GM18861 (cell line): ENCODE measurements at regions not wholly inside any gene's neighbourhood (a gene's known extent, or its start where the extent isn't known, plus 50 kb on each side); places are given as distances from the start of the nearest gene placed in this dataset.

Experiments used
- ATAC-seq: cut with Tn5 transposase; IDR thresholded peaks from one replicate; pipeline ENCODE4 v1.9.1; 2021; ENCODE audit not compliant: unreplicated experiment

DNA sequence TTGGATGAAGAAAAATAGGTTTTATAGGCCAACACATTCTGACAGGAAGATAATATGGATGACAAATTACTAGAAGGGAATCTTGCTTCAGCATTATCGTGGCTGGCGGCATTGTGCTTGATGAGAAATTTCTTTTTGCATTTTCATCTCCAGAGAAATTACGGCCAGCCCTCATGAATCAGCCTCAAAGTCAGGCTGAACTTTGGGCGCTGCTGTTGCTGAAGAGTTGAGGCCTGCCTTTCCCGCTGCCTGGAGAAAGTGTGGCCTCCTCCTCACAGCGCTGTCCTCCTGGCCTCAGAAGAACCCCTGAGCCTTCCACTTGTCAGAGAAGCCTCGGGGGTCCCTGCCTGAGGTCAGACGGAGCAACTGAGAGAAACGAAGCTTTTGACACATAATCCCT is 272.4 kb upstream of the KCNIP4 start:
- no peak for ATAC-seq

DNA sequence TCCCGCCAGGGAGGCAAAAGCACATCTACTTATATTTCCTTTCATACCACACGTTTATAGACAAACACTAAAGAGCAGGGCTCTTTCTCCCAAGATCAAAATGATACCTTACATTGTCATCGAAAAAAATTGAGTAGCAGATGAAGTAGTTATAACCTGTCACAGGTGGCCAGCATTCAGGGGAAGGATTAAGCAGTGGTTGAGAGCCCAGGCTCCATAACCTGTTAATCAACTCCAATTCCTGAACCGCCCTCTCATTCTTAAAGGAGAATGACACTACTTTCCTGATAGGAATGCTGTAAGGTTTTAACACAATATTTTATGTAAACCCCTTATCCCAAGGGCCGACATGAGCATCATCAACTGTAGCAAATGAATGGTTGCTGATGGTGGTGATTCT is 268.9 kb upstream of the KCNIP4 start:
- no peak for ATAC-seq

DNA sequence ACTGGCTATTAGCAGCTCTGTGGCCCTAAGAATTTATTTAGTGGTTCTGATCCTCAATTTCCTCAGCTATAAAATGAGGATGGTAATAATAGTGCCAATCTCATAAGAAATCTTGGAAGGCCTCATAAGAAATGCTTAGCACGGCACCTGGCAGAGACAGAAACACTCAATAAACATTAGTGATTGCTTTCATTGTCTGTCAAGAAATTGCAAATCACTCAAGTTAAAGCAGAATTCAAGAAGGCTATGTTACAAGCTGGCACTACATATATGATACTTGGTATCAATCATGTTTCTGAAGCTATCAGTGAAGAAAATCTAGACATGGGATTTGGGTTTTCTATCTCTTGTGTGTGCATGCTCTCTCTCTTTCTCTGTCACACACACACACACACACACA is 267.7 kb upstream of the KCNIP4 start:
- no peak for ATAC-seq

DNA sequence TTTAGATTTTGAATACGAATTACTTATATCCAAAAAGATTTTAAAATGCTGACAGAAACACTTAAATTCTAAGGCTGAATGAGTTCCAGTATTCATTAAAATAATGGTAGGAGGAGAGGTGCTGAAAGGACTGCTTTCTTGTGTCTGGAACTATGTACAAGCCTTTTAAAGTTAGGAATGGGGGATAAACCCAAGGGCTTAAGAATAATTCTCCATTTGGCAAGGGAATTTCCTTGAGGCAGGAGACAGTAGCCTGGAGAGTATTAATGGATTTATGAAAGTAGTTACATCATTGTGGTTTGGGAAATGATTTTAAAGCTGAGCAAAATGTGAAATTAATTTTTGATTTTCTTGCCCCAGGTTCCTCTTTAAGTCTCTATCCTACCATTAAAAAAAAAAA is 266.5 kb upstream of the KCNIP4 start:
- ATAC-seq: no peak

DNA sequence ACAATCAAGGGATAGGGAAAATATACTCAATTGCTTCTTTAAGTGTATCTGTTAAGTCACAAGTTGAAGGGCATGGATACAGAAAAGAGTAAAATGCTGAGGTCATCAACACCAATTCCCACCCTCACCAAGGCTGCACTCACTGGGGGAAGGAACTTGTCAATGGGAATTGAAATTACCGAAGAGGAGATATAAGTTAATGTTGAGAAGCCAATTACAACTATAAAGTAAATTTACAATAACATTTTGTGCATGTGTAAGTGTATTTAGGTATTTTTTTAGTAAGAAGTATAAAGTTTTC is 255.1 kb upstream of the KCNIP4 start:
- no peak for ATAC-seq

DNA sequence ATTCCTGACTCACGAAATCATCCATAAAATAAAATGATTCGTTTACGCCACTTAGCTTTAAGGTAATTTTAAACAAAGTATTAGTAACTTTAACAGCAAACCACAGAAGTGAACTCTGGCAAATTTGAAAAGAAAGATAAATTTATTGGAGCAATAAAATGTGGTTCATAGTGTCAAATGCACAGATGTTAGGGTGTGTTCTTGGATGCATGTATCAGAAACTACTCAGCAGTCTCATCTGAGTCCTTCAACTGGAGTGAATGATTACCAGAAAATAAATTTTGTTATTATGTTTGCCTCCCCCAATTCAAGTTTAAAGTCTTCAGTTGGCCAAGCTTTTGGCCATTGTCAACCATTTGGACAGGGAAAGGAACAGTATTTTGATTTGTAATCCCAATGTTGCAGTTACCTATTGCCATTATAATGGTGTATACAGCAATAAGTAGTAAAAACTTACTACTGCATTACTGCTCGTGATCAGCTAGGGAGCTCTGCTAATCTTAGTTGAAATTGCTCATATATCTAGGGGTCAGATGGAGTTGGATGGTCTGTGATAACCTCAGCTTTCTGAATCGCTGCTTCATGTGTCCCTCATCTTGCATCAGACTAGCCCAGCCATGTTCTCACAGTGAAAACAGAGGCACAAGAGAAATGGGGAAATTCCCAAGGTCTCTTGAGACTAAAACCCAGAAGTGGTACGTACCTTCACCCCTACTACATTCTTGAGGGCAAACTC is 254.6 kb upstream of the KCNIP4 start:
- ATAC-seq: no peak

DNA sequence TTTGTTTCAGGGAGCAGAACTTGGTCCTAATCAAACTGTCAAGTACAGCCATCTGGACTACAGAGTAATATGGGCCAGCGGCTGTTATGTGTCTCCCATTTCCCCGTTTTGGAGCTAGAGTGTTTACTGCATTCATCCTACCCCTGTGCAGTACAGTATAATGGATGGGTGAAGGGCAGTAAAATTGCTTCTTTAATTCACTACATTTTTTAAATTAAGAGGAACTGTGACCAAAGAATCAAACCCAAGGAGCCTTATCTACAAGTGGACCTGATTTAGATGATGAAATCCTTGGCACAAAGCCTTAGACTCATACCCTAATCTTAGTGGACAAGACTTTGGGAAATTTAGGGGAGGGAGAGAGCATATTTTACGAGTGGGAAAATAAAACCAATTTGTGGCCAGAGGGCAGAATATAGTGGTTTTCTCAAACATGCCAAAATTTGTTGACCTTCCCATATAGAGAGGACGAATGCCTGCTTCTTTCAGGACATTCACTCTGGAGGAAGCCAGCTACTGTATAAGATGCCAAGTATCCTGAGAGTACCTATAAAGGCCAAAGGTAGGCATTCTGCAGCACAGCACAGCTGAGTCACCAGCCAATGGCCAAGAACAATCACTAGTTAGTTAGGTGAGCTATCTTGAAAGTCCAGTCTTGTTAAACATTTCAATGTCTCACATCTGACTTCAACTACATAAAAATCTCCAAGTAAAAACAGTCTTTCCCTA is 253.8 kb upstream of the KCNIP4 start:
- no peak for ATAC-seq

DNA sequence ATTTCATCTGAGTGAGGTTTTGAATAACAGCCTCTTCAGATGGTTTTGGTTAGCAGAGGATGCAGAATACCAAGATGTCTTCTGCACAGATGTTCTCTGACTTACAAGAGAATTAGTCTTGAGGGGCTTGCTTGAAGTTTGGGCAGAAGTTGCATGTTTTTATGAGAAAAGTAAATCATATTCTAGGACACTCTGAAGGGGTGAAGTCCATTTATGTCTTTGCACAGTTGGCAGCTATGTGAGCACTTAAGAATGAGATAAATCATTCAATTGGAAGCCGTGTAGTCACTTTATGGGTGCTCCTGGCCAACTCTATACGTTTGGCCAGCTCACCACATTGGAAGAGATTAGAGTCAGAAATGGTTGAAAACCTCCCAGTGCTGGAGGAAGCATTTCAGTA is 252.7 kb upstream of the KCNIP4 start:
- ATAC-seq: no peak

DNA sequence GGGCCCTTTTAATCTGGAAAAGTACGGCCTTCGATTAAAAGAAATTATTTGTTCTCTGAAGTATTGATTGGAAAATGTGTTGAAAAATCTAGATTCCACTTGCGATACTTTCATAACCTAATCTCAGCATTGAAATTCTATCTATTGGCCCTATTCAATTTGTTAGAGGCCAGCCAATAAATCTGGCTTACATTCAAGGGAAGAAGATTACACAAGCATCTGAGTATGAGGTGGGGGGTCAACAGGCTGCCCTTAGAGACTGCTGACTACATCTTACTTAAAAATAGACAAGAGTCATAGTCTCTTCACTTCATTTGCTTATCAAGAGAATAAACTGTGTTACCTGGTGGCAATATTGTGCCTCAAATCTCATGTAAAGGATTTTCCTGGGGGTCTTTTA is 248.0 kb upstream of the KCNIP4 start:
- no peak for ATAC-seq

DNA sequence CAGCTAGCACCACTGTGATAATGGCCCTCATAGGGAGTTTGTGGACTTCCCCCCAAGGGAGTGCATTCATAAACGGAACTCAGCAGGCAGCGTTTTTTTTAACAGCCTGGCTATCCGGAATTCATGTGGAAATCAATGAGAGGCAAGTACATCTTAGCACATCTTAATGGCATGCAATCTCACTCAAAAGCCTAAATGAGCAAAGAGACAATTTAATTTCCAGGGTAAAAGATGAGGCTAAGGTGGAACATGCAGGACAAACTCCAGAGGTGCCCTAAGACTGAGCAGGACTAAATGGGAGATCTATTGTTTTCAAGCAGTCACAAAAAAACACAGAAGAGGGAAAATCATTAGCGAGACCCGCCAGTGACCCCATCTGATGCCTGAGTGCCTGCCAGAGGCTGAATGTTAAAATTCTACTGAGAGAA is 243.5 kb upstream of the KCNIP4 start:
- no peak for ATAC-seq

DNA sequence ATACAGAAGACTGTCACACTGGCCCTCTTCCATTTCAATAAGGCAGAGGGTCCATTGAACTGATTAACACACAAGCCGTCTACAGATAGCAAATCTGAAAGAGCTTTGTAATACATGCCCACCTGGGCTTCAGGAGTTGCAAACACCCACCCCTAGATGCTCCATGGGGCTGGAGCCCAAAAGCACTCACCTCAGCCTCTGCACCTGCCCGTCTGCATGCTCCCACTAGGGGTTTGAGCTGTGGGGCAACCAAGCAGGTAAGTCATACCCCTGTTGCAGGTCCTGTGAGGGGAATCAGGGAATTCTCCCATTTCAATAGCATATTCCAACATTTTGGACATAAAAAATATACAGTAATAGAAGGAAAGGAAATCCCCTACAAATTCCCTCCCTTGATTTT is 243.0 kb upstream of the KCNIP4 start:
- ATAC-seq: no peak

DNA sequence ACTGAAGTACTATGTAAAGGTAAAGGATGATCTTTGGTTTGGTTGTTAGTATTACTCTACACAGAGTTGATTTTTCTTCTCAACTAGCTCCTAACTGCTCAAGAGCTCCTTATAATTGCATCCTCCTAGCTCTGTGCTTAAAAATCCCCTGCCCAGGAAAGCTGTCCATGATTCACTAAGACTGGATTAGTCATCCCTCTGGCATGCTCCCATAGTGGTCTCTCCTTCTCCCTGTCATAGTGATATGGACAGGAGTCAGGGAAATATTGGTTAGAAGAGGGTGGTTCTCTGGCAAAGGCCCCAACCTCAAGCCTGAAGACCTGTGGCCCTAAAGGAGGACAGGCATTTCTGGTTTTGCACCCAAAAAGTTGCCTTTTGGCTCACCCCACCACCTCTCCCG is 242.3 kb upstream of the KCNIP4 start:
- ATAC-seq: no peak

DNA sequence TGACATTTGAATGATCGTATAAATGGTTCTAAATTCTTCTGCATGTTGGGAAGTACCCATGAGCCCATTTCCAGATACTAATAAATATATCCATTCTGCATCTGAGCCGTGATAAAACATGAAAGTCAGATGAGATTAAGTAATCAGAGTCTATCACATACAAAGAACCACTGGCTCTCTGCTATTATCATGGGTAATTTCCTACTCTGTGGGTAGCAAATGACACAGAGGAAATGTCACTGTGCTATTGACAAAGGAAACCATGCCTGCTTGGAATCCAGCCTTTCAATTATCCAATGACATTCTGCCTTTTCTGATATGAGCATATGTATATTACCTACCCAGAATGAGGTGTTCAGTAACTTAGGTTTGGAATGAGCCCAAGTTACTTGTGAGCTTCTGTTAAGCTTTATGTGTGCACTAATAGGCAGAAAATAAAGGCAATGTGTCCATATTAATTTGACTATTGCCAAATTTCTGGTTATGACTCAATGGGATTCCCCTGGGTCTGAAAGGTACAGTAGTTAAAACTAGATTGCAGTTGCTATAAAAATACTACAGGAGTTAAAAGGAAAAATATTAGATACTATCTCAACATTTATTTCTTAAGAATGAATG is 238.7 kb upstream of the KCNIP4 start:
- ATAC-seq: no peak

DNA sequence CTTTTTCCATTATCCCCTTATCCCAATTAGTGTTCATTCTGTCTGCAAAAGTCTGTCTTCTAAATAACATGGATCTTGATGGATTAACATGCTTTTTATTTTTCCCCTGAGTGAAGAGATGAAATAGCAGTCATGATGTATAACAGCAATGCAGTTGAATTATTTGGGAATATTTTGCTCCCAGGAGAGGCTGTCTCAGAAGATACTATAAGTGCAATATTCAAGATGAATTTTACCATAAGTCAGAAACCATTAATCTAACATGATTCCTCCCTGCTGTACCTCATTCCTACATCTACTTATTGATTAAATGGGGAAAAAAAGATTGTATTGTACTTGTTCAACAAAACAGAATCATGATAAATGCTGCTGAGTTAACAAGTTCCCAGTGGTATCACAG is 233.2 kb upstream of the KCNIP4 start:
- no peak for ATAC-seq

DNA sequence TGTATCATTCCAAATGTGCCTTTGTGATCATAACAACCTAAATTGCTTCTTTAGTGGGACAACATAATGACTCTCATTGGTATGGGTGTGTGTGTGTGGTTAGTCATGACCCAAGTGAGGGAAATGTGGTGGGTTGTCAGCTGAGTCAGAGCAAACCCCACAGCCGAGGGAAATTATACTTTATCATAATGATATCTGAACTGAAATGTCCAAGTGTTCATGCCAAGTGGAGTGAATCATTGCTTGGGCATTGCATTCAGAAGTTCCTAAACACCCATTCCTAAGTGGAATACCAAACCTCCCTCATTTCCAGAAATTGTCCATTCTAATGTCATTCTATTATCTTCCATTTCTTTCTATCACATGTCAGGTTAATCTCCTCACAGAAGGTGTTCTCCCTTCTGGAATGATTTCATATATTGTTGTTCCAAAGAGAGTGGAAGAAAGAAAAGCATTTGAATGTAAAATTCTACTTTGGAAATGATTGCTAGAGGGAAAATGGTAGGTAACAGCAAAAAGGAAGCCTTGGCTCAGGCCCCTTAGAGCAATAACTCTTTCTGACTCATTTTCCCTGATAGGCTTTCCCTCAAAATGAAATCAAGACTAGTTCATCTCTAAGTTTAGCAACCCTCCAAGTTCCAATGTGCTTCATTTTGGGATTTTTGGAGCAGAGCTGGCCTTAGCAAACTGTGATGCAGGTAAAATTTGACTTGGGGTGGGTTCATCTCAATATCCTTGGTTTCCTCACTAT is 230.7 kb upstream of the KCNIP4 start:
- no peak for ATAC-seq

DNA sequence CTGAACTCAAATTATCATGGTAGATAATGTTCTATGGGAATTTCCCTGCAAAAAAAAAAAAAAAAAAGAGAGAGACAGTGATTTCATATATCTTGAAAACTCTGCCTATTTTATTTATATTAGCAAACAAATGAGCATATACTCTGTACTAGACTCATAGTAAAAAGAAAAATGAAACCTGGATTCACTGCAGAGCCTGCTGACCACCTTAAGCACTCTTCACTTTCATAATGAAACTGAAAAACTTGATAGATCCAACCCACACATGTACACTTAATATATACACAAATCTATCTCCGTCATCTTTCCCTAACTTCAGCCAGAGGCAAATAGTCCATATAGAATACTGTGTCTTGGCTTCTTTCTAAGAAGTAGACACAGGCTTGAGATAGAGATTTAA is 226.1 kb upstream of the KCNIP4 start:
- peak; percentile 48 for ATAC-seq

DNA sequence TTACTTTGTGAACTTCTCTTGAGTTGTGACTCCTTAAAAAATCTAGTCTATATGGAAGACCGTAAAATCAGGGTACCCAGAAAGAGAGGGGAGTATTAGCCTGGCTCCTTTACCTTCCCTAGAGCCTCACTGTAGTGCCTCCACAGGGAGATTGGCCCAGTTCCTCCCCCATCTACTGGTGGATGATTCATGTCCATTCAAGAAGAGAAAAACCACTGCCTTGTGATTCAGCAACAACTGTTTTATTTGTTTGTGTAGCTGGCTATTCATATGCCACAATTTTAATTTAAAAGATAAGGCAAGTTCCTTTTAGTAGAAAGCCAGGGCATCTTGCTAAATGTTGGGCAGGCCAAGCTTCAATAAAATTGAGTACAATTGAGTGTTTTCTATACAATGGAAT is 221.8 kb upstream of the KCNIP4 start:
- no peak for ATAC-seq

DNA sequence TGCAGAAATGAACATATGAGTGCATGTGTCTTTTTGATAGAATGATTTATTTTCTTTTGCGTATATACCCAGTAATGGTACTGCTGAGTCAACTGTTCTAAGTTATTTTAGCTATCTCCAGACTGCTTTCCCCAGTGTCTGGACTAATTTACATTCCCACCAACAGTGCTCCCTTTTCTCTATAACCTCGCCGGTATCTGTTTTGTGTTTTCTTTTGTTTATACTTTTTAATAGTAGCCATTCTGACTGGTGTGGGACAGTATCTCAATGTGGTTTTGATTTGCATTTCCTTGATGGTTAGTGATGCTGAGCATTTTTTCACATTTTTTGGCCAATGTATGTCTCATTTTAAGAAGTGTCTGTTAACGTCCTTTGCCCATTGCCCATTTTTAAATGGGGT is 218.6 kb upstream of the KCNIP4 start:
- ATAC-seq: no peak

DNA sequence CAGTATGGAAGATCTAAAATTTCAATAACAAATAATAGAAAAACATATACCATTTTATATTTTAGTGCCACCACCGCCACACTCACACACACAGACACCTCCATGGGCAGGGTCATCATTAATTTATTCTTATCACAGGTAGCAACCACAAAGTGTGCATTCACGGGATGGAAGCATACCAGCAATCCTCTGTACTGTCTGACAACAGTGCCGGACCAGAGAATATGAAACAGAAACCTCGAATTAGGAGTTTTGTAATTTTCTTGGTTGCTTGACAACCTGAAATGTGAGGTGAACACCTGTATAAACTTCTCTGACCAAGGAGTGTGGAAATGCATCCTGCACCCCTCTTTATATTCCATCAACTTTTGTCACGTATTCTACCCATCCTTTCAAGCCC is 213.9 kb upstream of the KCNIP4 start:
- no peak for ATAC-seq

DNA sequence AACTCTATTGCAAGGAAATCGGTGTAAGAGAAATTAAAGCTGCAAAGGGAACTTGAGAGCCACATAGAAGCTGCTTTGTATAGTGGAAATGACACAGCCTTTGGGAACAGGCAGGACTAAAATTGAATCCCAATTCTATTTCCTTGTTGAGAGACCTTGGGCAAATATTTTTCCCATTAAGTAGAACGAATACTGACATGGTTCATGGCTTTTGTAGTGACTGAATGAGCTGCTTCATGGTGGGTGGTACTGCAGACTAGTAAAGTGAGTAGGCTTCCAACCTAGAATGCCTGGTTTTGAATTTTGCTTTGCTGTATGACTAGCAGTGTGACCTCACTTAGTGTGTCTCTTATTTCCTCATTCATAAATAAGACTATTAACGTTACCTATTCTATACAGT is 182.2 kb upstream of the KCNIP4 start:
- ATAC-seq: no peak

DNA sequence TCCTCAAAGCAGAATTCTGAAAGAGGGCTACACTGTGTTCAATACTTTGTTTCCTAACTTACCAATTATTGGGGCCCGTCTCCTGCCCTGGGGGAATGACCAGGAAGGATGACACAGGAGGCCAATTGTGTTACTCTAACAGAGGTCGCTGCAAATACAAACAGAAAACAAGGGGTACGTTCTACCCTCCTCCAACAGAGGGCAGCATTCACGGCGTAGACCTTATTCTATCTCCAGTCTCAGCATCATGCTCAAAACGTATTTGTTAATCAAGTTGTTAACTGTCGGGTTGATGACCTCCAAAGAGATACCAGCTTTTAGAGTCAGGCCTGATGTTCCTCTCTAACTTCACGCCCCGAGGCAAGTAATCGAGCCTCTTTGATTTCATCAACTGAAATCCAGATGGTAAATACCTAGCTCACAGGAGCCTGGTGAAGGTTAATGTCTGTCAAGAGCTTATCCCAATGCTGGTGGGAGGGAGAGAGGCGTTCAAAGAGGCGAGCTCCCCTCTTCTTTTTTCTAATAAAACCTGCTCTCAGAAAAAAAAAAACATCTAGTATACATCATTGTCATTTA is 181.0 kb upstream of the KCNIP4 start:
- ATAC-seq: no peak

DNA sequence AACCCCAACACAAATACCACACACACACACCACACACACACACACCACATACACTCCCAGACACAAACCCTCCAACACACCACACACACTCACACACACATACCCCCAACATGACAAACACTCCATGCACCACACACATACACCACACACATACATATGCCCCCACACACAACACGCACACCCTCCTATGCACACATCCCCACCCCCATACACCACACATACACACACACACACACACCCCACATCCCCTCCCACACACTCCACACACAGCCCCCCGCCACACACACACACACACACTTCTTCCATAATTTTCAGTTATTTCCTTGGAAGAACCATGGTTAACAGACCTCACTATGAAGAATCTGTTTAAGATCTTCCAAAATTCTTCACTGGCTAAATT is 173.5 kb upstream of the KCNIP4 start:
- no peak for ATAC-seq
